Activated CD8-positive, alpha-beta T cell treated with anti-CD3 and anti-CD28 coated beads for 36 hours (primary cell): ENCODE measurements at regions not wholly inside any gene's neighbourhood (a gene's known extent, or its start where the extent isn't known, plus 50 kb on each side); places are given as distances from the start of the nearest gene placed in this dataset.

Experiments
- ATAC-seq: fragments of 200-7000 bp; cut with Tn5 transposase; one replicate; pipeline ENCODE4 v1.10.0; 2021; ENCODE audit warnings: mild to moderate bottlenecking, moderate library complexity
- CTCF ChIA-PET: fragments of 350-600 bp; sonication (Branson Sonifier 250); formaldehyde crosslinking; loops from one replicate; lab custom pipeline; 2021; ENCODE audit warnings: antibody characterized with exemption; lab: Charles Lee
- POLR2A ChIA-PET: fragments of 350-600 bp; sonication (Branson Sonifier 250); formaldehyde crosslinking; loops from one replicate; lab custom pipeline; 2021; ENCODE audit warnings: antibody characterized with exemption; lab: Charles Lee
- DNase-seq: peaks from one replicate; pipeline ENCODE4 v3.0.0-alpha.2; 2020
- H3K27ac Mint-ChIP-seq: one replicate; pipeline ENCODE4 v1.8.0; 2021; ENCODE audit warnings: mild to moderate bottlenecking, mixed read lengths
- H3K27me3 Mint-ChIP-seq: one replicate; pipeline ENCODE4 v1.8.0; 2021; ENCODE audit warnings: mixed read lengths
- H3K36me3 Mint-ChIP-seq: one replicate; pipeline ENCODE4 v1.8.0; 2021; ENCODE audit warnings: low read depth, mixed read lengths
- H3K4me1 Mint-ChIP-seq: one replicate; pipeline ENCODE4 v1.8.0; 2021; ENCODE audit warnings: low read depth, mixed read lengths
- H3K4me3 Mint-ChIP-seq: one replicate; pipeline ENCODE4 v1.8.0; 2021; ENCODE audit warnings: mild to moderate bottlenecking, moderate library complexity, mixed read lengths
- H3K9me3 Mint-ChIP-seq: one replicate; pipeline ENCODE4 v1.8.0; 2021; ENCODE audit warnings: mixed read lengths
- intact Hi-C: fragments of 100-400 bp; cut with micrococcal nuclease; formaldehyde crosslinking; loops from one replicate; pipeline ENCODE4 v1.10.0; 2022
- TF ChIP-seq, protein P1 (sequence below): fragments of 200-600 bp; IDR thresholded peaks from one replicate; pipeline ENCODE4 v1.8.0; 2022; ENCODE audit warnings: antibody characterized with exemption, mild to moderate bottlenecking

DNA sequence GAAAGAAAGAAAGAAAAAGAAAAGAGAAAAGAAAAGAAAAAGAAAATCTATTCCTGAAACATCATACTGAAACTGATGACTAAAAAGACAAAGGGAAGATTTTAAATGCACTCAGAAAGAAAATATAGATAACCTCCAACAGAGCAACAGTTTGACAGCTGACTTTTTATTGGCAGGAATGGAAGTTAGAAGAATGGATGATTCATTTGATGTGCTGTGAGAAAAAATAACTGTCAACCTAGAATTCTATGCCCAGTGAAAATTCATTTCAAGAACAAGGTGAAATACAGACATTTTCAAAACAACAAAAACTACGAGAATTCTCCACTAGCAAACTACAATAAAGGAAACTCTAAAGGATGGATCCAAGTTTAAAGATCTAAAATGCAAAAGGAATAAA lies 50.5 kb upstream of the HSPA12A start:
- H3K9me3 Mint-ChIP-seq, result no peaks in the 10 kb centered on the region
- POLR2A ChIA-PET, result no interaction called here
- TF ChIP-seq, protein P1, sequence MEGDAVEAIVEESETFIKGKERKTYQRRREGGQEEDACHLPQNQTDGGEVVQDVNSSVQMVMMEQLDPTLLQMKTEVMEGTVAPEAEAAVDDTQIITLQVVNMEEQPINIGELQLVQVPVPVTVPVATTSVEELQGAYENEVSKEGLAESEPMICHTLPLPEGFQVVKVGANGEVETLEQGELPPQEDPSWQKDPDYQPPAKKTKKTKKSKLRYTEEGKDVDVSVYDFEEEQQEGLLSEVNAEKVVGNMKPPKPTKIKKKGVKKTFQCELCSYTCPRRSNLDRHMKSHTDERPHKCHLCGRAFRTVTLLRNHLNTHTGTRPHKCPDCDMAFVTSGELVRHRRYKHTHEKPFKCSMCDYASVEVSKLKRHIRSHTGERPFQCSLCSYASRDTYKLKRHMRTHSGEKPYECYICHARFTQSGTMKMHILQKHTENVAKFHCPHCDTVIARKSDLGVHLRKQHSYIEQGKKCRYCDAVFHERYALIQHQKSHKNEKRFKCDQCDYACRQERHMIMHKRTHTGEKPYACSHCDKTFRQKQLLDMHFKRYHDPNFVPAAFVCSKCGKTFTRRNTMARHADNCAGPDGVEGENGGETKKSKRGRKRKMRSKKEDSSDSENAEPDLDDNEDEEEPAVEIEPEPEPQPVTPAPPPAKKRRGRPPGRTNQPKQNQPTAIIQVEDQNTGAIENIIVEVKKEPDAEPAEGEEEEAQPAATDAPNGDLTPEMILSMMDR, result no peak
- peaks cover 21% of the 10 kb centered on the region for H3K27me3 Mint-ChIP-seq
- H3K4me1 Mint-ChIP-seq, result peaks cover 8% of the 10 kb centered on the region
- CTCF ChIA-PET, result no interaction called here
- no peak overlapping the region for H3K27ac Mint-ChIP-seq
- H3K36me3 Mint-ChIP-seq, result no peaks in the 10 kb centered on the region
- DNase-seq (no peak), ATAC-seq (no peak)
- intact Hi-C loops, result no loop called here
- H3K4me3 Mint-ChIP-seq, result no peak overlapping the region

DNA sequence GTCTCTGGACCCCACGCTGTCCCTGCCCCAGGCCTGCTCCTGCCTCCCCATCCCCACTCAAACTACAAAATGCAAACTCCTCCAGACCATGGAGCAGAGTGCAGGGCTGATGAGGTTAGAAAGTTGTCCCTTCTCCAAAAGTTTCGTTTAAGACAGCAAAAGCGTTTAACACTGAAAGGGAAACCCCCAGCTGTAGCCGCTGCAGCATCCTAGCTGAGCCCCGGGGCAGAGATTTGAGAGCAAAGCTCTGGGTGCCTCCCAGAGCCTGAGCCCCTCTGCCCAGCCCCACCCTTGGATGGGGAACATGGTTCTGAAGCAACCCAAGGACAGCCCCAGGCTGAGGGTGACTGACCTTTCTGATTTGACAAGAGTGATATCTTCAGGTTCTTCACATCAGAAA lies 52.8 kb upstream of the ENO4 start:
- Mint-ChIP-seq H3K36me3 (no peaks in the 10 kb centered on the region), H3K9me3 (no peaks in the 10 kb centered on the region), H3K4me1 (peaks cover 5% of the 10 kb centered on the region), H3K27me3 (peaks cover 26% of the 10 kb centered on the region), H3K4me3 (no peak overlapping the region), H3K27ac (no peak overlapping the region)
- intact Hi-C loops, result no loop called here
- ATAC-seq, result peak; percentile 49
- DNase-seq, result peak; percentile 7
- ChIA-PET CTCF (interaction anchor here (0.6 to 5.2 kb wide), 19 partner anchors 8 to 391 kb away, joined by 3 to 111 read pairs (median 6); no protein-coding TSS in a partner anchor), POLR2A (no interaction called here)
- TF ChIP-seq, protein P1, result no peak

DNA sequence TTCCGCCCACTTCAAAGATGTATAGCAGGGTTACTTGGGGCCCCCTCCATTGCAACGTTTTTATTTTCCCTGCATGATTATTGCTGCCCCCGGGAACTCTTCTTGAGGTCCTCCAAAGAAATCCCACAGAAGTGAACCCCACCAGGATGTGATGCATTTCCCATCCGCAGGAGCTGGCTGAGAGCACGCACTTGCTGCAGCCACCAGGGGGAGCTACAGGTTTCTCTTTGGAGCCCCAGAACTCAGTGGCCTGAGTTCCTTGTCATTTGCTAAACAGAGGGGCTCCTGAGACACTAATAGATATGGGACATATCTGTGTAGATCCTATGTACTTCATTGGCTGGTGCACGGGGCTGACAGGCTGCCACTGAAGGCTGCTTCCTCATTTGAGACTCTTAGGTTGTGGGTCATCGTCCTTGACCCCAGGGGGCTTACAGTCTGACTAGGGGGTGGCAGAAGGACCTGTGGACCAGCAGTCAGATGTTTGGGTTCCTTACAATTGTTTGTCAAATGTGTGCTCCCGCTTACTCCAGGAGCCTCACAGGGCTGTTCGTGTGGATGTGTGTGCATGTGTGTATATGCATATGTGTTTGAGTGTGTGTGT lies 52.3 kb upstream of the ENO4 start:
- TF ChIP-seq, protein P1, result peak; percentile 78
- ATAC-seq (peak; percentile 90), DNase-seq (peak; percentile 78)
- H3K9me3 Mint-ChIP-seq, result no peaks in the 10 kb centered on the region
- no peak overlapping the region for H3K27ac Mint-ChIP-seq
- peaks cover 5% of the 10 kb centered on the region for H3K4me1 Mint-ChIP-seq
- H3K4me3 Mint-ChIP-seq, result no peak overlapping the region
- H3K27me3 Mint-ChIP-seq, result peaks cover 23% of the 10 kb centered on the region
- no peaks in the 10 kb centered on the region for H3K36me3 Mint-ChIP-seq
- CTCF ChIA-PET, result interaction anchor here (0.6 to 5.2 kb wide), 22 partner anchors 9 to 391 kb away, joined by 3 to 111 read pairs (median 4); no protein-coding TSS in a partner anchor
- POLR2A ChIA-PET, result no interaction called here
- intact Hi-C loops, result loop anchor here (1.0 kb wide), 1 partner anchor 377 kb away; no protein-coding TSS in a partner anchor

DNA sequence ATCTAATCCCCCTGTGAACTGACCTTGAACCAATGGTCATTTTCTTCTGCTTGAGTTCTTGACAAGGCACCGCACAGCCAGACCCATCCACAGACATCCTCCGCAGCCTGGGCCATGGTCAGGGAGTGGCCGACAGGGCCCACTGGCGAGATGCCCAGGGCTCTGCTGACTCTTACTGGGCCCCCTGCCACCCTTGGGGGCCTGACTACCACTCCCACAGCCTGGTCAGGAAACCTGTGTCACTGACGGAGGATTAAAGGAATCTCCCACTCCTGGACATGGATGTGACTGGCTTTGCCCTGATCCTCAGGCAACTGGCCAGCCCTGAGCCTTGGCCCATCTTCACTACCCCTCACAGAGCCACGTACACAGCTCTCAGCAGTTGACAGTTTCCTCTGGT lies 50.4 kb upstream of the ENO4 start:
- intact Hi-C loops, result no loop called here
- Mint-ChIP-seq H3K9me3 (no peaks in the 10 kb centered on the region), H3K27ac (no peak overlapping the region), H3K4me1 (peaks cover 3% of the 10 kb centered on the region), H3K36me3 (no peaks in the 10 kb centered on the region), H3K4me3 (no peak overlapping the region), H3K27me3 (peaks cover 23% of the 10 kb centered on the region)
- DNase-seq, result no peak
- CTCF ChIA-PET, result interaction anchor here (1.4 to 5.3 kb wide), 2 partner anchors 11 to 375 kb away, joined by 6 to 39 read pairs; no protein-coding TSS in a partner anchor
- POLR2A ChIA-PET, result no interaction called here
- TF ChIP-seq, protein P1, result no peak
- ATAC-seq, result no peak
